Cardiac muscle cell (in vitro differentiated cells and primary cell): ENCODE measurements at regions not wholly inside any gene's neighbourhood (a gene's known extent, or its start where the extent isn't known, plus 50 kb on each side); places are given as distances from the start of the nearest gene placed in this dataset.

Experiments used
- DNase-seq, 2 donors: peaks; one replicate each; pipeline versions ENCODE4 v3.0.0 to v3.0.0-alpha.2; 2010 to 2017; ENCODE audit warnings: low read depth in 1 of 2, low spot score in 1 of 2
- H3K27ac ChIP-seq: fragments of 200-600 bp; sonication (generic); 2 replicates; pipeline ENCODE4 v1.5.1; 2016
- H3K27me3 ChIP-seq: fragments of 200-600 bp; sonication (generic); 2 replicates; pipeline ENCODE4 v1.6.0; 2016; ENCODE audit warnings: control low read depth
- H3K36me3 ChIP-seq: fragments of 200-600 bp; sonication (generic); 2 replicates; pipeline ENCODE4 v1.5.1; 2016; ENCODE audit warnings: control low read depth
- H3K4me1 ChIP-seq: fragments of 200-600 bp; sonication (generic); 2 replicates; pipeline ENCODE4 v1.8.1; 2017; ENCODE audit warnings: low read depth, mild to moderate bottlenecking, mixed run types
- H3K4me3 ChIP-seq: fragments of 200-600 bp; sonication (generic); 2 replicates; pipeline ENCODE4 v1.5.1; 2016; ENCODE audit warnings: mild to moderate bottlenecking
- H3K9me3 ChIP-seq: fragments of 200-600 bp; sonication (generic); 2 replicates; pipeline ENCODE4 v1.5.1; 2017; ENCODE audit warnings: low read depth, mild to moderate bottlenecking, control low read depth
- TF ChIP-seq, protein P1 (sequence below): IDR thresholded peaks from 2 replicates; pipeline ENCODE4 v1.5.1; 2012; ENCODE audit warnings: low read depth, mild to moderate bottlenecking, low read length

DNA sequence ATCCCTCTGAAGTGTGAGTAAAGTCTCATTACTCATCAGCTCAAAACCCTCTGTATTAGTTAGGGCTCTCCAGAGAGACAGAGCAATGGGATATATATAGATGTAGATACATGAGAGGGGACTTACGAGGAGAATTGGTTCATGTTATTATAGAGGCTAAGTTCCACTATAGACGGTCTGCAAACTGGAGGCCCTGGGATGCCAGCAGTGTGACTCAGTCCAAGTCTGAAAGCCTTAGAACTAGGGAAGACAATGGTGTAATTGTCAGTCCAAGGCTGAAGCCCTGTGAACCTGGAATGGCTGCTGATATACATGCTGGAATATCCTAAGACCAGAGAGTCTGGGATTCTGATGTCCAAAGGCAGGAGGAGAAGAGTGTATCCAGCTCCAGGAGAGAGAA lies 57.3 kb upstream of the CEP83 start:
- Histone ChIP-seq H3K36me3 (no peaks in the 10 kb centered on the region), H3K9me3 (no peaks in the 10 kb centered on the region), H3K27me3 (no peaks in the 10 kb centered on the region), H3K4me1 (peaks cover 2% of the 10 kb centered on the region), H3K4me3 (no peak overlapping the region), H3K27ac (no peak overlapping the region)
- TF ChIP-seq, protein P1, sequence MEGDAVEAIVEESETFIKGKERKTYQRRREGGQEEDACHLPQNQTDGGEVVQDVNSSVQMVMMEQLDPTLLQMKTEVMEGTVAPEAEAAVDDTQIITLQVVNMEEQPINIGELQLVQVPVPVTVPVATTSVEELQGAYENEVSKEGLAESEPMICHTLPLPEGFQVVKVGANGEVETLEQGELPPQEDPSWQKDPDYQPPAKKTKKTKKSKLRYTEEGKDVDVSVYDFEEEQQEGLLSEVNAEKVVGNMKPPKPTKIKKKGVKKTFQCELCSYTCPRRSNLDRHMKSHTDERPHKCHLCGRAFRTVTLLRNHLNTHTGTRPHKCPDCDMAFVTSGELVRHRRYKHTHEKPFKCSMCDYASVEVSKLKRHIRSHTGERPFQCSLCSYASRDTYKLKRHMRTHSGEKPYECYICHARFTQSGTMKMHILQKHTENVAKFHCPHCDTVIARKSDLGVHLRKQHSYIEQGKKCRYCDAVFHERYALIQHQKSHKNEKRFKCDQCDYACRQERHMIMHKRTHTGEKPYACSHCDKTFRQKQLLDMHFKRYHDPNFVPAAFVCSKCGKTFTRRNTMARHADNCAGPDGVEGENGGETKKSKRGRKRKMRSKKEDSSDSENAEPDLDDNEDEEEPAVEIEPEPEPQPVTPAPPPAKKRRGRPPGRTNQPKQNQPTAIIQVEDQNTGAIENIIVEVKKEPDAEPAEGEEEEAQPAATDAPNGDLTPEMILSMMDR = no peak
- DNase-seq = peak in 1 of 2 donors; percentile 50

DNA sequence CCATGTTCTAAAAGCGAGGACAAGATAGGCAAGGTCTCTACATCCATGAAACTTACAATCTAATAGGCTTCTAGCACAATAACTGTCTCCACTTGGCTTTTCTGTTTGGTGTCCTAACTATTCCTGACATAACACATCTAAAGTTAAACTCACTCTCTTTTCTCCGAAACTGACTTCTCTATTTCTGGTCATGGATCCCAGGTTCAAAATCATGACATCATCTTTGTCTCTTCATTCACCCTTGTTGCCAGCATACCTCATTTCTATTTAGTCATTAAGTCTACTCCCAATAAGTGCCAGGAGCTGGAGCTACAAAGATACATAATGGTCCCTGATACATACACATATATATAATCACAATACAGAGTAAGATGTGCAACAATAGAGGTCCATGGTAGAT lies 53.9 kb upstream of the CEP83 start:
- Histone ChIP-seq H3K36me3 (no peaks in the 10 kb centered on the region), H3K9me3 (no peaks in the 10 kb centered on the region), H3K4me1 (peaks cover 11% of the 10 kb centered on the region), H3K27me3 (no peaks in the 10 kb centered on the region), H3K27ac (no peak overlapping the region), H3K4me3 (no peak overlapping the region)
- TF ChIP-seq, protein P1 = no peak
- DNase-seq = no peak

DNA sequence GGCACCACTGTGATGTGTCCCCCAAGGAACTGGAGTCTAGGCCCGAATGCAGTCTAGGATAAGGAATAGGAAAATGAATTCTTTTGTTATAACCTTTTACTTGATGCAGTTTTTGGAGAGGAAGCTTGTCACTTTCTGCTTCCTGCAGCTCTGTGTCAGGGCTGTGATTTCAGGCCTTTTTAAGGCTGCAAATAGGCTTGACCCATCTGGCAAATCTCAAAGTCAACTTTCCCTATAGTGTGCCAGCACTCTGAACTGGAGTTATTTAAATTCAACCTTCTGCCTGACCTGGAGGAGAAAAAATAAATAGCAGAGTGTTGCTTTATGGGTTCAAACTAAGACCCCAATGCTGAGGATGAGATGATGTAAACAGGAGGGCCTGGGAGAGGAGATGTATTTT lies 51.8 kb upstream of the CEP83 start:
- peak in 1 of 2 donors; percentile 71 for DNase-seq
- Histone ChIP-seq H3K27ac (peak overlapping the region; percentile 69), H3K4me1 (peaks cover 11% of the 10 kb centered on the region), H3K27me3 (no peaks in the 10 kb centered on the region), H3K4me3 (no peak overlapping the region), H3K36me3 (no peaks in the 10 kb centered on the region), H3K9me3 (no peaks in the 10 kb centered on the region)
- TF ChIP-seq, protein P1 = no peak

DNA sequence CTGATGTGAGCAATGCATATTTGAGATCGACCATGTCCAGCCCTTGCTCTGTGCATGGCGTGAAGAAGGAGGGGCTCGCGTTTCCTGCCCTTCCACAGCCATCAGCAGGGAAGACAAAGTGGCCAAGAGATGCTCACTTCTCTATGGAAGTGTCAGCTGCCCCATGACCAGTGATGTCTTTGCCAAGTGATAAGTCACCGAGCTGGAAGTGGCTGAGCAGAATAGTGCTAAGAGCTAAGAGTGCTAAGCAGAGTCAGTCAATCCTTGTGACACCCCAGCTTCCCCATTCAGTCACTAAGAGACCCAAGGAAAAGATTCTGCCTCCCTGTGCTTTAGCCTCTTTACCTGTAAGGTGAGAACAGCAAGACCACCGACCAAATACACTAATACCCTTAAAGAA lies 50.5 kb upstream of the CEP83 start:
- Histone ChIP-seq H3K27ac (no peak overlapping the region), H3K27me3 (no peaks in the 10 kb centered on the region), H3K4me1 (peaks cover 11% of the 10 kb centered on the region), H3K4me3 (no peak overlapping the region), H3K9me3 (no peaks in the 10 kb centered on the region), H3K36me3 (no peaks in the 10 kb centered on the region)
- DNase-seq = no peak
- TF ChIP-seq, protein P1 = no peak
